HG03469 (cell line): ENCODE measurements at regions not wholly inside any gene's neighbourhood (a gene's known extent, or its start where the extent isn't known, plus 50 kb on each side); places are given as distances from the start of the nearest gene placed in this dataset.
A peak's percentile ranks its signal among the peaks of the same experiment; 100 is the strongest.

Experiments used
- ATAC-seq: cut with Tn5 transposase; IDR thresholded peaks from one replicate; pipeline ENCODE4 v1.9.1; 2021; ENCODE audit warnings: mild to moderate bottlenecking, moderate library complexity, moderate number of reproducible peaks; ENCODE audit not compliant: unreplicated experiment

- ATAC-seq = peak; percentile 42
These were observed 183.1 kb downstream of the CAND1 start for GRCh38 chr12:67452119-67452805.

DNA sequence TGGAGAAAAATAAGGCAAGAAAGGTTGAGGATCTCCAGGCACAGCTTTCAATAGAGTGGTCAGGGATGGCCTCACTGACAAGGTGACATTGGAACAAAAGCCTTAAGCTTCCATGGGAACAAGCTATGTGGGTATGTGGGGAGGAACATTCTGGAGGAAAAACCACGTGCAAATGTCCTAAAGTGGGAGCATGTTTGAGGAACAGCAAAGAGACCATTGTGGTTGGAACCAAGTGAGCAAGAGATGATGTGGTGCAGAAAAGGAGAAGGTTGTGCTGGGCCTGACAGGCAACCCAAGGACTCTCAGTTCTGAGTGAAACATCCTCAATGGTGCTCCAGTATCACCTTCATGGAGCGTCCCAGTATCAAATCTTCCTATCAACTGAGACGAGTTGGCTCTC is 184.0 kb downstream of the CAND1 start:
- no peak for ATAC-seq

GRCh38 chr12:67455236-67455635 is 186.1 kb downstream of the CAND1 start:
- ATAC-seq = no peak

GRCh38 chr12:67456431-67456901 is 187.3 kb downstream of the CAND1 start:
- no peak for ATAC-seq

GRCh38 chr12:67457136-67457535 is 188.0 kb downstream of the CAND1 start:
- no peak for ATAC-seq

DNA sequence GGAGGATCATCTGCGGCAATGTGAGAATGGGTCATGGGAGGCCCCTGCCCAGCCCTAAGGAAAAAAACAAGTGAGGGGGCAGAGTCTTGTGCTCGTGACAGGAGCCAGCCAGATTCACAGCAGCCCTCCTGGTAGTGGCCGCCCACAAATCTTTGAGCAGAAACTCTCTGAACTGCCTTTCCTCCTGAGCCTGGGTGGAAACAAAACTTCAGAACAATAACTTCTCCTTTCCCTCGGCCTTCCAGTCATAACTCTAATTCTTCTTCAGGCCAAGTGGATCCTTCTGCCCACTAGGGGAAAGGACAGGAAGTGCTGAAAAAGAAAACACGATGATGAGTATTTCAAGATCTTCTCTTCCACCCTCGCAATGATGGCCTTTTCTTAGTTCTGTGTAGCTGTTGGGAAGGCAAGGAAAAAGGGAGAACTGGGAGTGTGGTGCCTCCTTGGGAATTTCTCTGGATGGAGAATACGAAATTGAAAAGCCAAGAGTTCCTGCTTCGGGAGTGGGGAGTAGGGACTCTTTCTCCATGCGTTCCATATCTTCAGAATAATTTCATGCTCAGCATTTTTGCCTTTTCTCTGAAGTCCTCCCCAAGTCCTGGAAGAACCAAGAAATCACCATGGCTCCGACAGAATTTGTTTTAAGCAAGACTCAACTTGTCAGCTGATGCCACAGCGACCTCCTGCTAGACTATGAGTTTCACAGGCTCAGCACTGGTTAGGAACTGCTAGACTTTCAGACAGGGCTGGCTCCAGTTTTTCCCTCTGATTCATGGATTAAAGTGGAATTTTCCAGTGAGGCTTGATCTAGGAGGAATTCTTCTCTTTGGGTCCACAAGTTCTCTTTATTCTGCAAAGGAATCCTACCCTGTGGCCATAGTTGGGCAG is 188.9 kb downstream of the CAND1 start:
- no peak for ATAC-seq

DNA sequence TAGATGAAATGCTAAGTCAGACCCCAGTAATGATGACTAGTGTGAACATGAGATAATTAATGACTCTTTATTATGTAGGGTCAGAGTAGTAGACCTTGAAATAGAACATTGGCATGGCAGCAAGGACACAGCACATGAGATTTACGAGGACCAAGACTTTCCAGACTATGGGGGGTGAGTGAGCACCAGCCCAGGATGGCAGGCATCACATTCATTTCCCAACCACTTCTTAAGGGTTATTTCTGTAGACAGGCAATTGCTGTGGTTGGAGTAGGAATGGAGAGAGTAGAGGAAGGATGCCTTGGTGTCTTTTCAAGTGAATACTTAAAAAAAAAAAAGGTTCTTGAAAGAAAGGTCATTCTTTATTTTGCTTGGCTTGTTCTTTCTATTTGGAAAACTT is 189.4 kb upstream of the DYRK2 start:
- no peak for ATAC-seq

DNA sequence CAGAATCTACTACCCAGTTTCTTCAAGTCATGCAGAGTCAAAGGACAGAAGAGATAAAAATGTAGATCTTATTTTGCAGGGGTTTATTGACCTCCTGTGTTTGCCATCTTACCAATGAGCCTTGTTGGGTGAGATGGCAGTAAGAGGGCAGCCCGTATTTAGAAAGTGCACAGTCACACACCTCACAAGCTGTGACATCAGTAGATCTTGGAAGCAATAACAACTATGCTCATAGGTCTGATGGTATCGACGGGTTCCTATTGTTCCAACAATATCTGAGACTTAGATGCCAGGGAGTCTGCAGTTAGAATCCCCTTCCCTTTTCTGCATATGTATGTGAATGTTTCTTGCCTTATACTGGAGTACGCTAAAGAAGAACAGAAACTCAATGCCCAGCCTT is 189.0 kb upstream of the DYRK2 start:
- no peak for ATAC-seq

GRCh38 chr12:67460388-67460787 is 188.2 kb upstream of the DYRK2 start:
- ATAC-seq = no peak

DNA sequence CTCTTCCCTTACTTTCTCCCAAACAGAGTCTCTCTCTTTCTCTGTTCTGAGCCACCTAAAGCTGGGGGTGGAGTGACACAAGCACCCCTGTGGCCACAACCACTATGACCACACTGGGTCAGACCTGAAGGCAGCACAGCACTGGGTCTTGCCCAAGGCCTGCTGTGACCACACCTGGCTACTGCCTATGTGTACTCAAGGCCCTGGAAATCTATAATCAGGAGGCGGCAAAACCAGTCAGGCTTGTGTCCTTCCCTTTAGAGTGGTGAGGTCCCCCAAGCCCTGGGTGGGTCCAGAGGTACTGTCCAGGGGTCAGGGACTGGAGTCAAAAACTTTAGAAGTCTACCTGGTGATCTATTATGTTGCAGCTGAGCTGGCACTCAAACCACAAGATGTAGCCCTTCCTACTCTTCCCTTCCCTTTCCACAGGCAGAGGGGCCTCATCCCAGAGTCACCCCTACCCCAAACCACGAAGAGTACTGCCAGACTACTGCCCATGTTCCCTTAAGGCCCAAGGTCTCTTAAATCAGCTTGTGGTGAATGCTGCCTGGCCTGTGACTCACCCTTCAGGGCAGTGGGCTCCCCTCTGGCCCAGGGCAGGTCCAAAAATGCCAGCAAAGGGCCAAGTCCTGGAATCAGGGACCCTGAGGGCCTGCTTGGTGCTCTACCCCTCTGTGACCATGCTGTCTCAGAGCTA is 179.8 kb upstream of the DYRK2 start:
- ATAC-seq = no peak

DNA sequence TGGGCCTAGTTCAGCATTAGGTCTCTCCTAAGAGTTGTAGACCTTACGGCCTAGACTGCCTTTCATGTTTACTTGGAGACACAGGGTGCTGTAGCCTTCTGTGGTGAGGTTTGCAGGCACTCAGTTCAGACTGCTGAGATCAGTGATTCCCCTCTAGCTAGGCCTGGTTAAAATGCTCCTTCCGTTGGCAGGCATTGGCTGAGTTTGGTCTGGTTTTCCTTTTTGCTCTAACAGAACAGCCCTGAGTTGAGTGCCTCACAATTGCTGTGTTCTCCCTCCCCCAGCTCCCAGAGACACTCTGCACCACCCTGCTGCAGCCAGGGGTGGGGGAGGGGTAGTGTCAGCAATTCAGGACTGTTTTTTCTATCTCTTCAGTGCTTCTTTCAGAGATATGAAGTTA is 178.9 kb upstream of the DYRK2 start:
- no peak for ATAC-seq

- ATAC-seq = no peak
These were observed 176.7 kb upstream of the DYRK2 start for GRCh38 chr12:67471810-67472209.

GRCh38 chr12:67472539-67472938 is 176.0 kb upstream of the DYRK2 start:
- no peak for ATAC-seq

GRCh38 chr12:67474934-67475620 is 173.5 kb upstream of the DYRK2 start:
- no peak for ATAC-seq

DNA sequence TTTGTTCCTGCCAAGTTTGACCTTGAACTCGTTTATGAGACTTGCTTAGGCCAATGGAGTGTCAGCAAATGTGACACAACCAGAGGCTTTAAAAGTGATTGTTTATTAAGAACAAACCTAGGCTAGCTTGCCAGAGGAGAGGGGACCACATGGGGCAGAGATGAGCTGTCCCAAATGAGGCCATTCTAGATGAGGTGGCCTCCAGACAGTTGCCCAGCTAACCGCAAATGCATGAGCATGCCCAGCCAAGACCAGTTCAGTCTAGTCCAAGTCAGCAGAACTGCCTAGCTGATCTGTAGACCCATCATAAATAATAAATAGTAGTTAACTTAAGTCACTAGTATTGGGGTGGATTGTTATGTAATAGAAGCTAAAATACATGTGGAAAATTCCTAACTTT is 172.8 kb upstream of the DYRK2 start:
- ATAC-seq = no peak

GRCh38 chr12:67477681-67478265 is 170.8 kb upstream of the DYRK2 start:
- ATAC-seq = no peak

DNA sequence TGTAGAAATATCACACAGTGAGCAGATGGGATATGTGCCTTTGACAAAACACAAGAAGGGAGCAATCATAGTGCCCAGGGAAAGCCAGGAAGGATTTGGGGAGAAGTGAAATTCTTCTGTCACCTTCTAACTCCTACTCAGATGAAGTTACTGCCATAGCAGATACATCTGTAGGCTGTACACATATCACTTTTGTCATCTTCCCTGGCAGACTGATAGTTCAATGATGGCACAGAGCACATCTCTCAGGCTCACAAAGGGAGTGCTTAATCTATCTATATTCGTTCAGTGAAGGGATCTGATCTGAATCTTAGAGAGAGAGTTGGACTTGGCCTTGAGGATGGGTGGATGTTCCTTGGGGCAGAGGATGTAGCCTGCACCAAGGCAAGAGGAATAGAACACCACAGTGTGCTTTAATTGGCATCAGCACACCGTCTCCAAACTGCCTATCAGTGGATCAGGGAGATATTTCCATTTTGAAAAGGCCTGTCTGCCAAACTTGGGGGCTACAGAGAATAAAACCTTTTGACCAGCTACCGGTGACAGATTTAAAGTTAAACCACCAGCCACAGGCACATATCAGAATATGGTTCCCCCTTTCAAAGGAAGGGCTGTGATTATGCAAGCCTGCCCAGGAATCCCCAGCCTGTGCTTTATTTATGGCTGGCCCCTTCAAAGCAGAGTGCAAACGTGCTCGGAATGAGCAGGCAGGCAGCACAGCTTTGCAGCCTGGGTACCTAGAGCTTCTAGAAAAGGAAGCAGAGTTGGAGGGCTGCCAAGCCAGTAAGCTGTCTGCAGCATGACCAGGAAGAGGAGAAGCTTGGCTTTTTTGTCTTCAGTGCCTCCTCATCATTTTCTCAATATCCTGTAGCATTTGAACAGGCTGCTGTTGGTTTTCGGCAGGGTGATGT is 165.5 kb upstream of the DYRK2 start:
- peak; percentile 77 for ATAC-seq

DNA sequence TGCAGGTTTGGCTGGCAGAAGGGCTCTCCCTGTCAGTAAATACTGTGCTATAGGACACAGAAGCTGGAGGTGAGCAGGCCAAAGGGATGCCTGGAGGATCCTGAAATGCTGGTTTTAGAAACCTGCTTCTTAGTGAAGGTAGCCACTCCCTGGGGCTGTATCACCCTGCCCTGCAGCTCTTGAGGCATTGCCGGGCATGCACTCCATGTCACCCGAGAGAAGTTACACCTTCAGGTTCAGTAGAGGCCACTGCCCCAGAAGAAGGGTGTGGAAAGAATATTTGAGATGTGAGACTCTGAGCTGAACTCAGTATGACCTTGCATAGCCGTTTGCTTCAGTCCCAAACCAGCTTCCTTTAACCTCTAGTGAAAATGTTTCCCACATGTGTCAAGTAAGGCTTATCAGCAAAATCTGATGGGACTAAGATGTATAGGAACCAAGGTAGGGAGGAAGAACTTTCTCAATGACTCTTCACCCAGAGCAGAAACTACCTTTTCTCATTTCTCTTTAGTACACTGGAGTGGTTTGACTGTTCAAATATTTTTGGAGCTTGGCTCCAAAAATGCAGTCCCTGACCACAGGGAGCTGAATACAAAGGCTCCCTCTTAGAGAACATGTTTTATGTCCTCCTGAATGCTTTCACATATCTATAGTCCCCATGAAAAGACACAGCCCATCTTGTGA is 164.5 kb upstream of the DYRK2 start:
- ATAC-seq = no peak
